GM10266 (cell line): ENCODE measurements at regions not wholly inside any gene's neighbourhood (a gene's known extent, or its start where the extent isn't known, plus 50 kb on each side); places are given as distances from the start of the nearest gene placed in this dataset.
"Not testable (repeated sequence)": the region's sequence is repeated elsewhere in the genome, so short reads cannot be mapped to it uniquely, and the experiment has no call there.

Experiments used
- DNase-seq: peaks from one replicate; pipeline ENCODE4 v3.0.0; 2012; ENCODE audit errors: extremely low spot score
- CTCF ChIP-seq: IDR thresholded peaks from 2 replicates; pipeline ENCODE4 v1.5.1; 2012; ENCODE audit warnings: mild to moderate bottlenecking, low read depth; ENCODE audit not compliant: control insufficient read depth, insufficient read depth; ENCODE audit errors: missing control alignments

- TF ChIP-seq CTCF: no peak
- DNase-seq: no peak
Measured at GRCh38 chr6:159525445-159526025, 167.5 kb downstream of the SOD2 start.

GRCh38 chr6:159522877-159523547 is 170.0 kb downstream of the SOD2 start:
- DNase-seq: no peak
- no peak for TF ChIP-seq CTCF

GRCh38 chr6:159521962-159522361 is 171.1 kb downstream of the SOD2 start:
- DNase-seq: no peak

GRCh38 chr6:159520002-159520401 is 173.0 kb downstream of the SOD2 start:
- TF ChIP-seq CTCF: no peak
- no peak for DNase-seq

More at GRCh38 chr6:159521962-159522361, 171.1 kb downstream of the SOD2 start:
- no peak for TF ChIP-seq CTCF

- DNase-seq: not testable (repeated sequence)
Measured at GRCh38 chr6:159515811-159516210, 177.2 kb downstream of the SOD2 start.

GRCh38 chr6:159513914-159514313 is 179.1 kb downstream of the SOD2 start:
- no peak for TF ChIP-seq CTCF
- DNase-seq: no peak

GRCh38 chr6:159513074-159513720 is 179.8 kb downstream of the SOD2 start:
- DNase-seq: no peak
- no peak for TF ChIP-seq CTCF
